ENCODE measurements at regions not wholly inside any gene's neighbourhood (a gene's known extent, or its start where the extent isn't known, plus 50 kb on each side); places are given as distances from the start of the nearest gene placed in this dataset. TPM values are rescaled to one million over a fixed set of nuclear protein-coding genes. Genes with fewer than 3 reads are reported as not detected.

- Histone ChIP-seq H3K27ac (no peak overlapping the region), H3K27me3 (no peaks in the 10 kb centered on the region), H3K4me3 (no peak overlapping the region), H3K4me1 (no peaks in the 10 kb centered on the region), H3K36me3 (no peaks in the 10 kb centered on the region), H3K9me3 (no peaks in the 10 kb centered on the region)
- TF ChIP-seq CTCF (IDR thresholded peaks at IDR 0.05) (peak in 2 of 4 experiments; percentile 20 to 31), POLR2A (IDR thresholded peaks at IDR 0.05) (no peak)
- peak in 1 of 2 donors; percentile 19 for DNase-seq
- intact Hi-C loops (cut with DNase I; ENCODE audit: low total_unique reads): no loop called here
Measured at GRCh38 chr22:22431271-22432220, 77.0 kb downstream of the ZNF280B start.

GRCh38 chr22:22432479-22432878 lies 76.1 kb downstream of the ZNF280B start:
- DNase-seq: no peak
- H3K27me3 ChIP-seq: no peaks in the 10 kb centered on the region

GRCh38 chr22:22432937-22433336 lies 75.6 kb downstream of the ZNF280B start:
- intact Hi-C loops (cut with DNase I; ENCODE audit: low total_unique reads): no loop called here
- no peaks in the 10 kb centered on the region for H3K36me3 ChIP-seq

More at GRCh38 chr22:22432479-22432878, 76.1 kb downstream of the ZNF280B start:
- intact Hi-C loops (cut with DNase I; ENCODE audit: low total_unique reads): no loop called here
- H3K9me3 ChIP-seq: no peaks in the 10 kb centered on the region
- H3K4me1 ChIP-seq: no peaks in the 10 kb centered on the region
- H3K36me3 ChIP-seq: no peaks in the 10 kb centered on the region
- no peak overlapping the region for H3K27ac ChIP-seq
- TF ChIP-seq POLR2A (IDR thresholded peaks at IDR 0.05) (no peak), CTCF (IDR thresholded peaks at IDR 0.05) (no peak)
- H3K4me3 ChIP-seq: no peak overlapping the region

GRCh38 chr22:22433770-22434169 lies 74.8 kb downstream of the ZNF280B start:
- H3K4me1 ChIP-seq: no peaks in the 10 kb centered on the region
- no peak for TF ChIP-seq CTCF (IDR thresholded peaks at IDR 0.05)
- TF ChIP-seq POLR2A (IDR thresholded peaks at IDR 0.05): no peak

More at GRCh38 chr22:22432937-22433336, 75.6 kb downstream of the ZNF280B start:
- Histone ChIP-seq H3K4me3 (no peak overlapping the region), H3K27ac (no peak overlapping the region), H3K9me3 (no peaks in the 10 kb centered on the region), H3K4me1 (no peaks in the 10 kb centered on the region), H3K27me3 (no peaks in the 10 kb centered on the region)
- TF ChIP-seq POLR2A (IDR thresholded peaks at IDR 0.05) (no peak), CTCF (IDR thresholded peaks at IDR 0.05) (no peak)
- DNase-seq: no peak

More at GRCh38 chr22:22433770-22434169, 74.8 kb downstream of the ZNF280B start:
- Histone ChIP-seq H3K27me3 (no peaks in the 10 kb centered on the region), H3K27ac (no peak overlapping the region), H3K4me3 (no peak overlapping the region), H3K9me3 (no peaks in the 10 kb centered on the region), H3K36me3 (no peaks in the 10 kb centered on the region)
- intact Hi-C loops (cut with DNase I; ENCODE audit: low total_unique reads): no loop called here
- DNase-seq: no peak

Small RNA genes lying in the stretch of these regions (small RNA-seq; reads per million reads assigned to genes)
- gene AC245291.3: not detected
- not detected for gene IGLVVII-41-1

All from uterus (tissue), 3 donors.